Adrenal gland (tissue), 9 donors: ENCODE measurements at regions not wholly inside any gene's neighbourhood (a gene's known extent, or its start where the extent isn't known, plus 50 kb on each side); places are given as distances from the start of the nearest gene placed in this dataset.

Experiments used
- DNase-seq, 7 donors: peaks; one replicate each; pipeline ENCODE4 v3.0.0-alpha.2; 2019 to 2020
- H3K27ac ChIP-seq, 5 donors: fragments of 200-600 bp; sonication (generic) in 4 of 5; 1 replicate in 3 of 5; 2 replicates in 2 of 5; pipeline versions ENCODE4 v1.5.1 to v1.8.0; 2016 to 2020; ENCODE audit warnings: mild to moderate bottlenecking in 1 of 5
- H3K27me3 ChIP-seq: fragments of 200-600 bp; 2 replicates; pipeline ENCODE4 v1.8.0; 2021
- H3K36me3 ChIP-seq, 2 donors: fragments of 200-600 bp; replicated peaks in 1 of 2; 1 replicate in 1 of 2; 2 replicates in 1 of 2; pipeline versions ENCODE4 v1.5.1 to v1.8.0; 2018 to 2022
- H3K4me1 ChIP-seq, 2 donors: fragments of 200-600 bp; replicated peaks in 1 of 2; 1 replicate in 1 of 2; 2 replicates in 1 of 2; pipeline versions ENCODE4 v1.5.1 to v1.8.0; 2018 to 2021
- H3K4me3 ChIP-seq, 4 donors: fragments of 200-600 bp; sonication (generic) in 3 of 4; one replicate each; pipeline ENCODE4 v1.5.1; 2016 to 2018
- H3K9me3 ChIP-seq, 3 donors: fragments of 200-600 bp; sonication (generic) in 1 of 3; replicated peaks in 1 of 3; 1 replicate in 2 of 3; 2 replicates in 1 of 3; pipeline versions ENCODE4 v1.5.1 to v1.8.0; 2016 to 2021
- CTCF ChIP-seq, 6 experiments: fragments of 450-650 bp in 4 of 6; fragments of 200-600 bp in 2 of 6; sonication (generic) in 1 of 6; IDR thresholded peaks; 1 replicate in 5 of 6; 2 replicates in 1 of 6; pipeline versions ENCODE4 v1.5.1 to v1.8.0; 2016 to 2021; ENCODE audit warnings: antibody characterized with exemption in 6 of 6, mild to moderate bottlenecking in 2 of 6, moderate library complexity in 1 of 6
- POLR2A ChIP-seq, 2 donors: fragments of 450-650 bp; IDR thresholded peaks; one replicate each; pipeline ENCODE4 v1.6.1; 2017; ENCODE audit warnings: antibody characterized with exemption in 2 of 2, mild to moderate bottlenecking in 2 of 2, moderate library complexity in 1 of 2
- WGBS, 4 donors: extraction: QIAGEN DNeasy Blood & Tissue Kit in 2 of 4; methylation state at CpG; one replicate each; pipeline versions ENCODE4 v1.1.5 to v1.1.7; 2013 to 2017; 5-methylcytosine and 5-hydroxymethylcytosine counted together
- intact Hi-C, 2 donors: fragments of 100-400 bp; cut with DNase I; formaldehyde crosslinking; loops; one replicate each; pipeline versions ENCODE4 v1.14.1 to v1.15.0; 2022 to 2023
- donor health status: healthy with polysubstance abuse.
- donor health status: Bipolar disorder and iron deficiency.
- donor health status: DM: yes; HTN: yes; CAD: no.
- donor health status: DM: no; HTN: no; CAD: no.
- donor health status: DM: no; HTN: no; CAD: no.

GRCh38 chr12:67748743-67749040 is 100.1 kb downstream of the DYRK2 start:
- Histone ChIP-seq H3K36me3 (no peaks in the 10 kb centered on the region), H3K27ac (no peak overlapping the region), H3K27me3 (no peaks in the 10 kb centered on the region), H3K4me3 (no peak overlapping the region), H3K9me3 (no peaks in the 10 kb centered on the region), H3K4me1 (no peaks in the 10 kb centered on the region)
- 77 to 98% (median 93%) methylated on average over 1 of the region's 1 CpG for WGBS, 4 donors
- intact Hi-C loops: no loop called here
- DNase-seq: no peak
- TF ChIP-seq POLR2A (IDR thresholded peaks at IDR 0.05) (no peak), CTCF (IDR thresholded peaks at IDR 0.05) (no peak)

GRCh38 chr12:67750513-67751183 is 102.1 kb downstream of the DYRK2 start:
- no peaks in the 10 kb centered on the region for H3K4me1 ChIP-seq
- H3K27me3 ChIP-seq: no peaks in the 10 kb centered on the region
- no peak for DNase-seq
- H3K27ac ChIP-seq: no peak overlapping the region
- TF ChIP-seq CTCF (IDR thresholded peaks at IDR 0.05): no peak
- TF ChIP-seq POLR2A (IDR thresholded peaks at IDR 0.05): no peak
- H3K9me3 ChIP-seq: no peaks in the 10 kb centered on the region
- H3K4me3 ChIP-seq: no peak overlapping the region
- intact Hi-C loops: no loop called here
- no peaks in the 10 kb centered on the region for H3K36me3 ChIP-seq
- WGBS, 4 donors: 95 to 100% (median 99%) methylated on average over 3 of the region's 3 CpGs

- H3K9me3 ChIP-seq: no peaks in the 10 kb centered on the region
- no peak overlapping the region for H3K27ac ChIP-seq
- no peaks in the 10 kb centered on the region for H3K36me3 ChIP-seq
- H3K4me1 ChIP-seq: no peaks in the 10 kb centered on the region
- no peak for TF ChIP-seq POLR2A (IDR thresholded peaks at IDR 0.05)
- no peak overlapping the region for H3K4me3 ChIP-seq
- no peak for DNase-seq
- WGBS, 4 donors: 80 to 89% (median 86%) methylated on average over 6 of the region's 6 CpGs
- intact Hi-C loops: no loop called here
- H3K27me3 ChIP-seq: no peaks in the 10 kb centered on the region
These were observed 102.9 kb downstream of the DYRK2 start for GRCh38 chr12:67751381-67751928.

- no peaks in the 10 kb centered on the region for H3K27me3 ChIP-seq
- WGBS, 4 donors: 83 to 90% (median 85%) methylated on average over 4 of the region's 4 CpGs
- no peak for TF ChIP-seq POLR2A (IDR thresholded peaks at IDR 0.05)
- H3K4me1 ChIP-seq: no peaks in the 10 kb centered on the region
- H3K27ac ChIP-seq: no peak overlapping the region
- no peaks in the 10 kb centered on the region for H3K36me3 ChIP-seq
- DNase-seq: no peak
- intact Hi-C loops: no loop called here
- no peak overlapping the region for H3K4me3 ChIP-seq
- H3K9me3 ChIP-seq: no peaks in the 10 kb centered on the region
These were observed 103.7 kb downstream of the DYRK2 start for GRCh38 chr12:67752226-67752732.

- Histone ChIP-seq H3K36me3 (no peaks in the 10 kb centered on the region), H3K4me3 (no peak overlapping the region), H3K4me1 (no peaks in the 10 kb centered on the region), H3K9me3 (no peaks in the 10 kb centered on the region), H3K27ac (no peak overlapping the region), H3K27me3 (no peaks in the 10 kb centered on the region)
- DNase-seq: no peak
- WGBS, 4 donors: 68 to 79% (median 73%) methylated on average over 9 of the region's 9 CpGs
- intact Hi-C loops: no loop called here
- TF ChIP-seq POLR2A (IDR thresholded peaks at IDR 0.05) (no peak), CTCF (IDR thresholded peaks at IDR 0.05) (no peak)
These were observed 106.6 kb downstream of the DYRK2 start for GRCh38 chr12:67754933-67755697.
